Esophagus squamous epithelium (tissue), 5 donors: ENCODE measurements at regions not wholly inside any gene's neighbourhood (a gene's known extent, or its start where the extent isn't known, plus 50 kb on each side); places are given as distances from the start of the nearest gene placed in this dataset.

Experiments used
- DNase-seq: peaks from one replicate; lab custom pipeline; 2025; lab: John Stamatoyannopoulos, UW
- H3K27ac ChIP-seq, 4 donors: fragments of 200-600 bp; sonication (generic); one replicate each; pipeline ENCODE4 v1.5.1; 2016 to 2019; ENCODE audit warnings: mild to moderate bottlenecking in 1 of 4
- H3K27me3 ChIP-seq, 4 donors: fragments of 200-600 bp; sonication (generic); 1 replicate in 3 of 4; 2 replicates in 1 of 4; pipeline versions ENCODE4 v1.5.1 to v1.6.0; 2017 to 2021; ENCODE audit warnings: antibody characterized with exemption in 1 of 4
- H3K36me3 ChIP-seq, 3 donors: fragments of 200-600 bp; sonication (generic); one replicate each; pipeline ENCODE4 v1.5.1; 2016 to 2019
- H3K4me1 ChIP-seq, 3 donors: fragments of 200-600 bp; sonication (generic); one replicate each; pipeline ENCODE4 v1.5.1; 2017 to 2019
- H3K4me3 ChIP-seq, 4 donors: fragments of 200-600 bp; sonication (generic); 1 replicate in 3 of 4; 2 replicates in 1 of 4; pipeline ENCODE4 v1.5.1; 2016 to 2019; ENCODE audit warnings: mild to moderate bottlenecking in 2 of 4, moderate library complexity in 1 of 4
- H3K9me3 ChIP-seq, 3 donors: fragments of 200-600 bp; sonication (generic); one replicate each; pipeline ENCODE4 v1.5.1; 2016 to 2019
- CTCF ChIP-seq, 6 experiments: fragments of 450-650 bp in 4 of 6; fragments of 200-600 bp in 2 of 6; sonication (generic) in 2 of 6; IDR thresholded peaks; one replicate each; pipeline ENCODE4 v1.5.1; 2016 to 2019; ENCODE audit warnings: antibody characterized with exemption in 6 of 6, mild to moderate bottlenecking in 4 of 6, moderate library complexity in 4 of 6
- POLR2A ChIP-seq, 4 donors: fragments of 450-650 bp; IDR thresholded peaks; one replicate each; pipeline ENCODE4 v1.6.1; 2017; ENCODE audit warnings: antibody characterized with exemption in 4 of 4, mild to moderate bottlenecking in 4 of 4, moderate library complexity in 3 of 4
- WGBS, 2 donors: methylation state at CpG; one replicate each; pipeline ENCODE4 v1.1.5; 2018; 5-methylcytosine and 5-hydroxymethylcytosine counted together
- intact Hi-C: fragments of 100-400 bp; cut with DNase I; formaldehyde crosslinking; loops from one replicate; pipeline ENCODE4 v1.15.0; 2022
- donor health status: DM: yes; HTN: yes; CAD: no.

- 33 to 38% methylated on average over 6 to 7 of the region's 7 CpGs for WGBS, 2 donors
- TF ChIP-seq POLR2A (IDR thresholded peaks at IDR 0.05) (no peak), CTCF (IDR thresholded peaks at IDR 0.05) (no peak)
- no peak for DNase-seq
Observed at GRCh38 chr11:86740628-86741483, 59.5 kb upstream of the PRSS23 start.

GRCh38 chr11:86738568-86738967 lies 61.8 kb upstream of the PRSS23 start:
- Histone ChIP-seq H3K4me1 (peaks cover 23 to 80% (median 47%) of the 10 kb centered on the region in 3 donors), H3K27ac (peak overlapping the region in 2 of 4 donors; percentile 11 to 57), H3K4me3 (no peak overlapping the region), H3K9me3 (no peaks in the 10 kb centered on the region), H3K36me3 (no peaks in the 10 kb centered on the region), H3K27me3 (no peaks in the 10 kb centered on the region)
- no peak for DNase-seq
- no peak for TF ChIP-seq CTCF (IDR thresholded peaks at IDR 0.05)
- 82 to 94% methylated on average over 2 of the region's 2 CpGs for WGBS, 2 donors
- intact Hi-C loops: no loop called here

More at GRCh38 chr11:86740628-86741483, 59.5 kb upstream of the PRSS23 start:
- H3K9me3 ChIP-seq: no peaks in the 10 kb centered on the region
- H3K27ac ChIP-seq: peak overlapping the region; percentile 78 to 94 (median 90)
- H3K4me1 ChIP-seq: peaks cover 23 to 83% (median 53%) of the 10 kb centered on the region in 3 donors
- H3K4me3 ChIP-seq: no peak overlapping the region
- intact Hi-C loops: no loop called here
- no peaks in the 10 kb centered on the region for H3K27me3 ChIP-seq
- no peaks in the 10 kb centered on the region for H3K36me3 ChIP-seq

- Histone ChIP-seq H3K4me1 (peaks cover 23 to 72% (median 38%) of the 10 kb centered on the region in 3 donors), H3K9me3 (no peaks in the 10 kb centered on the region), H3K27ac (peak overlapping the region in 3 of 4 donors; percentile 11 to 57 (median 45)), H3K27me3 (no peaks in the 10 kb centered on the region), H3K36me3 (no peaks in the 10 kb centered on the region), H3K4me3 (no peak overlapping the region)
- TF ChIP-seq CTCF (IDR thresholded peaks at IDR 0.05) (no peak), POLR2A (IDR thresholded peaks at IDR 0.05) (no peak)
- DNase-seq: no peak
- intact Hi-C loops: no loop called here
Observed at GRCh38 chr11:86737737-86738136, 62.6 kb upstream of the PRSS23 start.

- Histone ChIP-seq H3K9me3 (no peaks in the 10 kb centered on the region), H3K4me3 (no peak overlapping the region), H3K4me1 (peaks cover 22 to 67% (median 33%) of the 10 kb centered on the region in 3 donors), H3K27me3 (no peaks in the 10 kb centered on the region), H3K27ac (peak overlapping the region in 2 of 4 donors; percentile 45 to 57), H3K36me3 (no peaks in the 10 kb centered on the region)
- TF ChIP-seq POLR2A (IDR thresholded peaks at IDR 0.05) (no peak), CTCF (IDR thresholded peaks at IDR 0.05) (no peak)
- no peak for DNase-seq
- intact Hi-C loops: no loop called here
Observed at GRCh38 chr11:86737230-86737629, 63.1 kb upstream of the PRSS23 start.

GRCh38 chr11:86736291-86737143 lies 63.8 kb upstream of the PRSS23 start:
- WGBS, 2 donors: 69 to 73% methylated on average over 9 of the region's 9 CpGs
- no peak for TF ChIP-seq POLR2A (IDR thresholded peaks at IDR 0.05)
- TF ChIP-seq CTCF (IDR thresholded peaks at IDR 0.05): no peak
- Histone ChIP-seq H3K27me3 (no peaks in the 10 kb centered on the region), H3K27ac (peak overlapping the region in 1 of 4 donors; percentile 57), H3K4me3 (no peak overlapping the region), H3K9me3 (no peaks in the 10 kb centered on the region), H3K36me3 (no peaks in the 10 kb centered on the region), H3K4me1 (peaks cover 17 to 60% (median 29%) of the 10 kb centered on the region in 3 donors)
- intact Hi-C loops: no loop called here
- DNase-seq: no peak
